Omental fat pad (tissue), 3 donors: ENCODE measurements at regions not wholly inside any gene's neighbourhood (a gene's known extent, or its start where the extent isn't known, plus 50 kb on each side); places are given as distances from the start of the nearest gene placed in this dataset.

Source experiments
- ATAC-seq: fragments of 150-250 bp; one replicate; pipeline ENCODE4 v1.9.1; 2016; ENCODE audit warnings: mild to moderate bottlenecking, moderate library complexity; ENCODE audit not compliant: low FRiP score
- DNase-seq: peaks from one replicate; pipeline ENCODE4 v3.0.0-alpha.2; 2019; ENCODE audit warnings: low spot score
- TF ChIP-seq, protein P1 (sequence below), 3 donors: fragments of 450-650 bp; IDR thresholded peaks; one replicate each; pipeline ENCODE4 v1.5.1; 2016 to 2017; ENCODE audit warnings: antibody characterized with exemption in 3 of 3, mild to moderate bottlenecking in 3 of 3, moderate library complexity in 2 of 3

DNA sequence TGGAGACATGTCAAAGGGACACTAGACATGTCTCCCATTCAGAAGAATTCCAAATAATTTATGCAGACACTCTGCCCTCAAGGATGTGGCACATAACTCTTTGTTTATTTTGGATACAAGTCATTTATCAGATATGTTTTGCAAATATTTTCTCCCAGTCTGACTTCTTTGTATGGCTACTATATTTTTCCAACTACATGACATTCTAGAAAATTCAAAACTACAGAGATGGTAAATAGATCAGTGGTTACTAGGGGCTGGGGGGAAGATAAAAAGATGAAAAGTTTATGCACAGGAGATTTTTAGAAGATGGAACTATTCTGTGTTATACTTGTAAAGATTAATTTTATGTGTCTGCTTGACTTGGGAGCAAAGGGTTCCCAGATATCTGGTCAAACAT lies 347.3 kb upstream of the TRPC7 start:
- no peak for DNase-seq
- ATAC-seq, result no peak
- TF ChIP-seq, protein P1, sequence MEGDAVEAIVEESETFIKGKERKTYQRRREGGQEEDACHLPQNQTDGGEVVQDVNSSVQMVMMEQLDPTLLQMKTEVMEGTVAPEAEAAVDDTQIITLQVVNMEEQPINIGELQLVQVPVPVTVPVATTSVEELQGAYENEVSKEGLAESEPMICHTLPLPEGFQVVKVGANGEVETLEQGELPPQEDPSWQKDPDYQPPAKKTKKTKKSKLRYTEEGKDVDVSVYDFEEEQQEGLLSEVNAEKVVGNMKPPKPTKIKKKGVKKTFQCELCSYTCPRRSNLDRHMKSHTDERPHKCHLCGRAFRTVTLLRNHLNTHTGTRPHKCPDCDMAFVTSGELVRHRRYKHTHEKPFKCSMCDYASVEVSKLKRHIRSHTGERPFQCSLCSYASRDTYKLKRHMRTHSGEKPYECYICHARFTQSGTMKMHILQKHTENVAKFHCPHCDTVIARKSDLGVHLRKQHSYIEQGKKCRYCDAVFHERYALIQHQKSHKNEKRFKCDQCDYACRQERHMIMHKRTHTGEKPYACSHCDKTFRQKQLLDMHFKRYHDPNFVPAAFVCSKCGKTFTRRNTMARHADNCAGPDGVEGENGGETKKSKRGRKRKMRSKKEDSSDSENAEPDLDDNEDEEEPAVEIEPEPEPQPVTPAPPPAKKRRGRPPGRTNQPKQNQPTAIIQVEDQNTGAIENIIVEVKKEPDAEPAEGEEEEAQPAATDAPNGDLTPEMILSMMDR (IDR thresholded peaks at IDR 0.05), result no peak

DNA sequence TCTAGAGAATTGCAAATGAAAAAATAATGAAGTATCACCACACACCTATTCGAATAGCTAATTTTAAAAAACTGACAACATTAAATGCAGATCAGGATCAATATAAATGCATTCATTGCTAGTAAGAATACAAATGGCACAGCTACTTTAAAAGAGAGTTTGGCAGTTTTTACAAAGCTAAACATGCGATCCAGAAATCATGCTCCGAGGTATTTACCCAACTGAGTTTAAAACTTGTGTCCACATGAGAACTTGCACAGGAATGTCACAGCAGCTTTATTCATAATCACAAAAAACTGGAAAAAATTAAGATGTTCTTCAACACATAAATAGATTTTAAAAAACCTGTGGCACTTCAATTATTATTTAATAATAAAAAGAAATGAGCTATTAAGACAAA lies 345.5 kb upstream of the TRPC7 start:
- TF ChIP-seq, protein P1 (IDR thresholded peaks at IDR 0.05), result no peak
- no peak for DNase-seq
- no peak for ATAC-seq

DNA sequence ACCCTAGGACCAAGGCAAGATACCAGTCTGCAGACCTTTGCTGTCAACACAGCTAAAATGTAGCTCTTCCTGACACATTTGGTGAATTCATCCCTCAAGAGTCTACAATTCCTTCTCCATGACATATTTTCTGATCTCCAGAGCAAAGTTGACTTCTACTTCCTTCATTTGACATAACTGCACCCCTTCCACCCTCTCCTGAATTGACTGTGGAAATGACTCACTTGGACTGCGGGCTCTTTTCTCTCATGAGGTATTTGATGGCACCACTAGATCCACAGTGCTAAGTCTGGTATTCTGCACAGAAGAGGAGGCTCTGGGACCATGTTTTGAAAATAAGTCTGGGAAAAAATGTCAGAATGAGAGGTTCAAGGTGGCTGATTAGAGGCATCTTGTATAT lies 338.4 kb upstream of the TRPC7 start:
- TF ChIP-seq, protein P1 (IDR thresholded peaks at IDR 0.05), result no peak
- ATAC-seq (no peak), DNase-seq (no peak)

DNA sequence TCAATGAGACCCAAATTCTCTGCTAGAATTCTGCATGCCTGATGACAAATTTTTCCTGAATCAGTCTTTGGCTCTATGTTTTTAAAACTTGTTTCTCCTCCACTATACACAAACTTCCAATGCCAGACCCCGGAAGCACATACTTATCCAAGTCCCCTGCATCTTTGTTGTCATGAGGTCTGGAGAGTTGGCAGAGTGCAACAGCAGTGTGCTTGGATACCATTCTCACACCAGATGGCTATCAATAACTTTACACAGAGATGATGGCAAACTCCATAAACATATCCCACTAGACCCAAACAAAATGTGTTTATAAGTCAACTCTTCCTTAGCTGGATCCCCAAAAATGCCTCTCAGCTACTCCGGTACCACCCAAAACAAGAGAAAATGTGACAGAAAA lies 337.7 kb upstream of the TRPC7 start:
- DNase-seq (no peak), ATAC-seq (no peak)
- TF ChIP-seq, protein P1 (IDR thresholded peaks at IDR 0.05), result no peak

DNA sequence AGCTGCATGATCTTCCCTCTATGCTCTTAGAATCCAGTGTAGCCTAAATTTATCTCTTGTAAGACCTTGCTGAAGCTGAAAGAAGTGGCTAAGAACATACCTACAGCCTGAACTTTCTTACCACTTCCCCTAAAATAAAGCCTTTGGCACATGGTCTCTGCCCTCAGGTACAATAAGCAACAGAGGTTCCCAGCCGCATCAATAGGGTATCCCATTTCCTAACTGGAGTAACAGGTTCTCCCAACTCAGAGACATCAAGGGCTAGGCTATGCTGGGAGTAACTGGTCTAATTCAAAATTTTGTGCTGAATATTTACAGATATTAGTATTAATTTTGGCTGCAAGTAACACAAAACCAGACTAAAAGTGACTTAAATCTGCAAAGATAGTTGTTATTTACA lies 335.8 kb upstream of the TRPC7 start:
- TF ChIP-seq, protein P1 (IDR thresholded peaks at IDR 0.05), result no peak
- ATAC-seq, result no peak
- DNase-seq, result no peak

DNA sequence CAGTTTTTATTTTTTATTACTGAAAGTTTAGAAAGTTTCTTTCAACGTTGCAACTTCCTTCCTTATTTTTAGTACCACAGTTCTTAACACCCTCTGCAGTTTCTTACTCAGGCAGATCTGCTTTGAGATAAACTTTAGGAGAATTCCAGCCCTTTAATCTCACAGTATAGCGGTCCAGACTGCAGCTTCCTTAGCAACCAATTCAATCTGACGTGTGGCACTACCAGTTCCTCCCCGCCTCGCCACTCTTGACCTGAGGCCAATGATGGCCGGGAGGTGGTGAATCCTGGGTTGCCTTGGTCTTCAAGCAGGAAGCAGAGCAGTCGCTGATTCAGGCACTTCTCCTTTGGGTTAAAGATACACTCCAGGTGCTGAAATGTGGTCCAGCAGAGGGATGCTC lies 334.3 kb upstream of the TRPC7 start:
- ATAC-seq (no peak), DNase-seq (no peak)
- TF ChIP-seq, protein P1 (IDR thresholded peaks at IDR 0.05), result no peak

DNA sequence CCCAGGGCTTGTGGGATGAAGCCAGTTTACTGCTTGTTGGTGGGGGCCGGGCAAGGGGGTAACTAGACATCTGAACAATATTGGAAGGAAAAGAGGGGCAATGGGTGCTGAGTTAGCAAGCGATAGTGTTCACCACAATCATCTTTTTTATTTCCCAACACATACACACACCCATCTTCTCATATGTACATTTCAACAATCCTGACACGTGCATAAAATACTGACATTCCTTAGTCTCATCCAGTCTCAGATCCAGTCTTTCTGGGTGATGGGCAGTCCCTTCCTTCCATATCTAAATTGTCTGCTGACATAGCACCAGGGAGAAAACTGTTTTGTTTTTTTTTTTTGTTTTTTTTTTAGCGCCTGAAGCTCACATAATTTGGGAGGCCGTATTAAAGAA lies 333.6 kb upstream of the TRPC7 start:
- DNase-seq, result no peak
- TF ChIP-seq, protein P1 (IDR thresholded peaks at IDR 0.05), result no peak
- no peak for ATAC-seq
